ENCODE measurements at regions not wholly inside any gene's neighbourhood (a gene's known extent, or its start where the extent isn't known, plus 50 kb on each side); places are given as distances from the start of the nearest gene placed in this dataset.

GRCh38 chr21:24160528-24160927 lies 1446.8 kb downstream of the MRPL39 start (continued):
- TF ChIP-seq REST (IDR thresholded peaks at IDR 0.05) (no peak), EGR1 (IDR thresholded peaks at IDR 0.05; ENCODE audit: low read depth in 2 of 2) (no peak), SP1 (IDR thresholded peaks at IDR 0.05) (no peak)

- Histone ChIP-seq H3K9ac (ENCODE audit: low read depth in 1 of 2, low read length in 2 of 2) (no peak overlapping the region), H3K27ac (ENCODE audit: low read depth in 1 of 2, low read length in 2 of 2) (no peak overlapping the region), H3K27me3 (ENCODE audit: control insufficient read depth in 4 of 4, insufficient read depth in 4 of 4, low read length in 3 of 4) (no peaks in the 10 kb centered on the region), H3K4me3 (ENCODE audit: low read depth in 1 of 3, low read length in 3 of 3) (no peak overlapping the region), H3K4me1 (ENCODE audit: control insufficient read depth in 4 of 4, insufficient read depth in 4 of 4, low read length in 3 of 4) (no peaks in the 10 kb centered on the region), H3K36me3 (ENCODE audit: control insufficient read depth in 4 of 4, insufficient read depth in 3 of 4, low read depth in 1 of 4, low read length in 3 of 4) (no peaks in the 10 kb centered on the region), H3K9me3 (ENCODE audit: control insufficient read depth in 4 of 4, low read length in 3 of 4) (no peaks in the 10 kb centered on the region)
- DNase-seq (ENCODE audit: low spot score) = no peak
- TF ChIP-seq HNF4A (conservative IDR thresholded peaks at IDR 0.05) (no peak), FOXA2 (IDR thresholded peaks at IDR 0.05) (no peak), REST (IDR thresholded peaks at IDR 0.05) (no peak), TAF1 (conservative IDR thresholded peaks at IDR 0.05) (no peak), ATF3 (IDR thresholded peaks at IDR 0.05) (no peak), ZBTB33 (IDR thresholded peaks at IDR 0.05) (no peak), HNF4G (IDR thresholded peaks at IDR 0.05) (no peak), GABPA (IDR thresholded peaks at IDR 0.05 in 1 of 2, conservative IDR thresholded peaks at IDR 0.05 in 1 of 2) (no peak), YY1 (IDR thresholded peaks at IDR 0.05) (no peak), CTCF (IDR thresholded peaks at IDR 0.05; ENCODE audit: low read depth, low read length, missing input control) (no peak), EGR1 (IDR thresholded peaks at IDR 0.05; ENCODE audit: low read depth in 2 of 2) (no peak), NR2F2 (IDR thresholded peaks at IDR 0.05) (no peak), RXRA (IDR thresholded peaks at IDR 0.05) (no peak), JUND (IDR thresholded peaks at IDR 0.05) (no peak), RAD21 (IDR thresholded peaks at IDR 0.05) (no peak), MAX (IDR thresholded peaks at IDR 0.05) (no peak), FOXA1 (IDR thresholded peaks at IDR 0.05) (no peak), SP1 (IDR thresholded peaks at IDR 0.05) (no peak)
- 88% methylated on average over 2 of the region's 2 CpGs for WGBS
These were observed 1454.1 kb downstream of the MRPL39 start for GRCh38 chr21:24153137-24153536.
